GM12892 (cell line): ENCODE measurements at regions not wholly inside any gene's neighbourhood (a gene's known extent, or its start where the extent isn't known, plus 50 kb on each side); places are given as distances from the start of the nearest gene placed in this dataset.

ENCODE experiments used
- POLR2A ChIP-seq: IDR thresholded peaks from 2 replicates; pipeline ENCODE4 v1.6.1; 2011; ENCODE audit warnings: low read depth, low read length, control low read depth
- POLR2AphosphoS5 ChIP-seq: IDR thresholded peaks from 2 replicates; pipeline ENCODE4 v1.6.1; 2011; ENCODE audit warnings: low read depth, low read length, control low read depth
- TAF1 ChIP-seq: IDR thresholded peaks from 2 replicates; pipeline ENCODE4 v1.6.1; 2011; ENCODE audit warnings: low read depth, mild to moderate bottlenecking, control low read depth, low read length, borderline replicate concordance

- TF ChIP-seq POLR2AphosphoS5 (no peak), TAF1 (no peak), POLR2A (no peak)
Observed at GRCh38 chr5:73278693-73279092, 105.7 kb downstream of the TMEM174 start.
